SH-SY5Y (cell line): ENCODE measurements at regions not wholly inside any gene's neighbourhood (a gene's known extent, or its start where the extent isn't known, plus 50 kb on each side); places are given as distances from the start of the nearest gene placed in this dataset.

ENCODE experiments used
- GATA2 ChIP-seq: IDR thresholded peaks from 2 replicates; pipeline ENCODE4 v1.6.1; 2011; ENCODE audit warnings: mild to moderate bottlenecking, low read depth, low read length
- GATA3 ChIP-seq: IDR thresholded peaks from 2 replicates; pipeline ENCODE4 v1.6.1; 2011; ENCODE audit warnings: low read depth, mild to moderate bottlenecking, low read length, moderate library complexity

DNA sequence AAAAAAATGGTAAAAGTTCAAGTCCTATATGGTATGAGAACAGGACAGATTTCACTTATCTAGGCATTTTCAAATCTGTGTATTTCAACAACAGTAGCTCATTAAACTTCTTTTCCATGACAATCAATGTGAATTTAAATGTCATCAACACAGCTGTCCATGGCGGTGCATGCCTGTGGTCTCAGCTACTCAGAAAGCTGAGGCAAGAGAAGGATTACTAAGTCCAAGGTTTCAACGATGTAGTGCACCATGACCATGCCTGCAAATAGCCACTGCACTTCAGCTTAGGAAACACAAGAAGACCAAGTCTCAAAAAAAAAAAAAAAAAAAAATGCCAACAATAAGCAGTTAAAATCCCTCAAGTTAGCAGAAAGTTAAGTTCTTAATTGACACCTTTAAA lies 214.6 kb downstream of the C12orf50 start:
- no peak for TF ChIP-seq GATA3

DNA sequence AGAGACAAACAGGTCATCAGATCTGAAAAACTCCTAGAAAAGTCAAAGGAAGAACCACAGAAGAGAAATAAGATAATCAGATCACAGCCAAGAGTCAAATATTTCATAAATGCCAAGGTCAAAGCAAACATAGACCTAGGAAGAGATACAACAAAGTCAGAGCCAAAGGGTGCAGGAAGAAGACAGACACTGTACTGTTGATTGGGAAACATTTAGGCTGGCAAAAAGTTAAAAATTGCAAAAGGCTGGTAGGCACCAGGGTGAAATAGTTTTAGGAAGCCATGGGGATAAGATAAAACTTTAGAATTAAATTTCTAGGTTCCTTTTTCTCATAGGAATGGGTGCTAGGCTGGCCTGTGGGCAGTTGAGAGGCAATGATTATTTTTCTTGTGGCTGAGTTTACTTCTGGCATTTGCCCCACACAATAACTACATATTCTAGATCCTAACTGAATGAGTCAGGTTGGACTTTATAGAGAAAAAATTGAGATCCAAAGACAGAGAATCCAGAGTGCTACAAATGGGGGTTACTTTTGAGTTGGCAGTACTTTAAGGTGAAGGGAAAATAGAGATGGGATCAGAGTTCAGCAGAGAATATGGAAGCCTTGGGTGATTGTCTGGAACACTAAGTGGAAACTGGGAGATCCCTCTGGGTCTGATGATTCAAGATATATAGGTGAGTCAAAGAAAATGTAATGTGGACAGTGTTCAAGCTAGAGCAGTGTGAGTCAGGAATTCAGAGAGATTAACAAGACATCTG lies 215.5 kb downstream of the C12orf50 start:
- TF ChIP-seq GATA2 = no peak
- no peak for TF ChIP-seq GATA3

DNA sequence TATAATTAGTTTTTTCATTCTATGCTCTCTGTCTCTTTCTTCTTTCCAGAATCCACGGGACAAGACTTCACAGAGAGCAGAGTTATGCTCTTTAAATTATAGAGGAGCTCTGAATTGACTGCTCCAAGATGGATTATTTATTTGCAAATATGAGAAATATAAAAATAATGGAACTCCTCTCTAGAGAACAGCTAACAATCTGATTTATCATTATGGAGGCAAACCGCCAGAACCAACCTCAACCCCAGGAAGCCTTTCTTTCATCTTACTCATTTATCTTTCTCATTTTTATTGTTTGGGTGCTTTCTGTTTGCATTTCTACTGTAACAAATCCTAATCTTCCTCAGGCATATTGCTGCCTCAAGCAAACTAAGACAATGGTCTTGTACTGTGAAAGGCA lies 216.5 kb downstream of the C12orf50 start:
- TF ChIP-seq GATA3 (no peak), GATA2 (no peak)

DNA sequence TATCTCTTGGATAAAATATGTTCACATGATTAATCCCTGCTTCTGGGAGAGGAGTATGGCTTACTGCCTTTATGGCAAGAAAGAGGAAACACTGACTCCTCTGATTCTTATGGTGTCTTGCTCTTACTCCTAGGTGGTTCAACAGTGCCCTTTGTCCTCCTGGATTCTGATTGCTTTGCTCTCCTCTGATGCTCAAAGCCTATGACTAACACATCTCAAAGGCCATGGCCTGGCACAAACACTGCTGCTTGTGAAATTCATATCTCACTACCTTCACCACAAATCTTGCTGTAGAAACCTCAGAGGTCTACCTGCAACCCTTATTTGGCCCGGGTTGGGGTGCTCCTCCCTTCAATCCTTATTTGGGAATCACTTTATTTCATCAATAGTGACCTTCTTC lies 217.2 kb downstream of the C12orf50 start:
- no peak for TF ChIP-seq GATA2
- no peak for TF ChIP-seq GATA3

DNA sequence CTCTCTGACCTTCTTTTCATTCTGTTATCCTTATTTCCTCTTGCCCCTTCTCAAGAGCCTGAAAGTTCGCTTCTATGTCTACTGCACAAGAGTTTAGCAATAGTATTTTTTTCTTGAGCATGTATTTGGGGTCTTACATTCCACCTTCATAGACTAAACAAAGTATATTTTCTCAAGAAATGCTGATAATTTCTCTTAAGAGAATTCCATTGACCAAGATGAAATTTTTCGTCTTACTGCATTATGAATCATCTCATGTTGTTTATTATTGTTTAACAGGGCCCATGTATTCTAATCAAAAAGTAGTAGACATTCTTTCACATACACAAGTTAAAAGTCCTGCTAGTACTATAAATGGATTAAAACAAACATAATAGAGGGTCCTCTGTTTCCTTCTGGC lies 219.3 kb downstream of the C12orf50 start:
- no peak for TF ChIP-seq GATA2
- no peak for TF ChIP-seq GATA3

DNA sequence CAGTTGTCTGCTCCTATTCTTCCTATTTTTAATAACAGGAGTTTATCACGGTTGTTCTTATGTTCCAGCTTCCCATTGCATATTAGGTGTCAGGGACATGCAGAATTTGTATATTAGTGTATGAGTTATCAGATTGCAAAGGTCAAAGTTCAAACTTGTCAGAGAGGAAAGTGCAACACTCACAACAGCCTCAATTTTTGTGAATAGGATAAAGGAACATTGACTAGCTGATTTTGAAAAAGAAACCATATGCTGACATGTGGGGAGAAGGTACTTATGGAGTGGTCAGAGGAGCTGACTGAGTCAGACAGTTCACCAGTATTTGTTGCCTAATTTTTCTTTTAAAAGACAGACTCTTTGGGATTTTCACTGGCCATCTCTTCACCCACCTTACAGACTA lies 222.1 kb downstream of the C12orf50 start:
- TF ChIP-seq GATA2 = no peak
- TF ChIP-seq GATA3 = no peak

DNA sequence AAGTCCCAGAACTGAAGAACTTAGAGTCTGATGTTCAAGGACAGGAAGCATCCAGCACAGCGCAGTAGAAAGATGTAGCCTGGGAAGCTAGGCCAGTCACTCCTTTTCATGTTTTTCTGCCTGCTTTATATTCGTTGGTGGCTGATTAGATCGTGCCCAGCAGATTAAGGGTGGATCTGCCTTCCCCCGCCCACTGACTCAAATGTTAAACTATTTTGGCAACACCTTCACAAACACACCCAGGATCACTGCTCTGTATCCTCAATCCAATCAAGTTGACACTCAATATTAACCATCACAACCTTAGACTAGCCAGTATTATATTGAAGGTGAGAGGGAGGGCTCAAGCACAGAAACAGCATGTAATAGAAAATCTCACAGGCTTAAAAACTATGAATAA lies 222.9 kb downstream of the C12orf50 start:
- TF ChIP-seq GATA2 (no peak), GATA3 (no peak)

DNA sequence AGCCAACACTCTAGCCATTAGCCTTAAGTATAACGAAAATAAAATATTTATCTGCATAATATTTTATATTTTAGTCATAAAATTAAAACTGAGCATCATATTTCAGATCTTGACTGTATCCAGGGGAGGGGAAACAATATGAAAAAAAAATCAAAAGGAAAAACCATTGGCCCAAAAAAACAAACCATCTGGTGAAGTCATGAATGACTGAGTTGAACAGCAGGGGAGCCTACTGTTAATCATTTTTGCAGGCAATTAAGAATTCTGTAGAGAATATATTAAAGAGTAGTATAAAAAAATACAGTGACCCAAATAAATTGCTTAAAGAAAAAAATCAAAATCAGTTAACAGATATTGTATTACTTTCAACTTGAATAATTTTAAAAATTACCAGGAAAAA lies 224.8 kb downstream of the C12orf50 start:
- TF ChIP-seq GATA3 = no peak
- no peak for TF ChIP-seq GATA2

DNA sequence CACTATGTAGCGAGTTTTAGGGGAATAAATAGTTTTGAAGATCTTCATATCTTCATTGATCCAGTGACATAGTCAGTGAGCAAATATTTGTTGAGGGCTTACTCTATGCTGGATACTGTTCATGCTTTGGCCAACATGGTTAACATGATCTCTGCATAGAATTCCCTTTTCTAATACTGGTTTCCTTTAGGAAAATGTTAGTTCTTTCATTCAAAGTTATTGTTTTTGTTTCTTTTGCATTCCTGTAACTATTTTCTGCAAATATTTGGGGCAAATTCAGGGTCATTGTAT lies 226.5 kb downstream of the C12orf50 start:
- no peak for TF ChIP-seq GATA2
- TF ChIP-seq GATA3 = no peak

DNA sequence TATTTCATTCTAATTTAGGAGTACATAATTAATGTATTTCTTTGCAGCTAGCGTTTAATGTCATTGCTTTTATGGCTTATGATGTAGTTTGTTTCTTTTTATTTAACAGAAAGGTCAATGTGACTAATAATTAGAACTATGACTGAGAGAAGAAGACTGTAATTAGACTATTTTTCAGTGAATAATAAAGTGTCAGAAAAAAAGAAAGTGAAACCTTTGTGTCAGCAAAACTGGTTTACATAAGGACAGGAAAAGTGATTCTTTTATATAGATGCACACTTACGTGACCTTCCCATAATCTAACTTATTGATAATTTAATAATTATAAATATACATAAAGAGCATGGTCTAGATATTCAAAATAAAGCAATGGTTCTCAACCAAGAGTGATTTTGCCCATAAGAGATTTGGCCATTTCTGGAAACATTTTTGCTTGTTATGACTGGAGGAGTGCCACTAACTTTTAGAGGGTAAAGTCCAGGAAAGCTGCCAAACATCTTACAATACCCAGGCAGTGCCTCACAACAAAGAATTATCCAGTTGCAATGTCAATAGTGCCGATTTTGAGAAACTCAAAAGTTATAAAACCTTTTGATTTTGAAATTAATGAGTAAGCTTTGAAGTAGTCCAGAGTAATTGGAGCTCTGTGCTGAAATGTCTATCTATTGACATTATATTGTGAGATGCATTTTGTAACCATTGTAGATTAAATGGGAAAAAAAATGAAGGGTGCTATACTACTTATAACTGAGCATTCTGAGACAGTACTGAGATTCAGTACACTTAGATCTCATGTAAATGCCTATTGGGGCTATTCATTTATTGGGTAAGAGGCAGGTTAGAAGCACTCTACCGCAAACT lies 227.1 kb downstream of the C12orf50 start:
- TF ChIP-seq GATA3 = no peak
- TF ChIP-seq GATA2 = no peak

DNA sequence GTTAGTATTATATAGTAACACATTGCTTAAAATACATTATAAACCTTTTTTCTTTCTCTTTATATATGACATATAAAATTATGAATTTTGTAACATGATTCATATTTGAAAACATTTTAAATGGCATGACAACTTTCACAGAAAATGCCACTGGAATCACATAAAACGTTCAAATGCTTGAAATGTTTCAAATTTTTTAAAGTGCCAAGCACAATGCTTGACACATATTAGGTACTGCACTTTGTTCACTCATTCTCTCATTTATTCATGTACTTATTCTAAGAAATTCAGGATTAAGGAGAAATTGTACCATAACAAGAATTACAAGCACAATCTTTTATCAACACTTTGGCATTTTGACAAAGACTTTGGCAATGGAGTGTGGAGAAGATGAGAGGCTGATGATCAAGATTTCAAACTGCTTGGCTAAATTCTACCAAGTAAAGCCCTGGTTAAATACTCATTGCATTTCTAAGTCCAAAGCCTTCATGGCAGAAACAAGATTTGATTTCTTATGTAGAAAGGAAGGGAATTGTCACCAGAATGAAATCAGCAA lies 232.2 kb downstream of the C12orf50 start:
- TF ChIP-seq GATA2 (no peak), GATA3 (no peak)

DNA sequence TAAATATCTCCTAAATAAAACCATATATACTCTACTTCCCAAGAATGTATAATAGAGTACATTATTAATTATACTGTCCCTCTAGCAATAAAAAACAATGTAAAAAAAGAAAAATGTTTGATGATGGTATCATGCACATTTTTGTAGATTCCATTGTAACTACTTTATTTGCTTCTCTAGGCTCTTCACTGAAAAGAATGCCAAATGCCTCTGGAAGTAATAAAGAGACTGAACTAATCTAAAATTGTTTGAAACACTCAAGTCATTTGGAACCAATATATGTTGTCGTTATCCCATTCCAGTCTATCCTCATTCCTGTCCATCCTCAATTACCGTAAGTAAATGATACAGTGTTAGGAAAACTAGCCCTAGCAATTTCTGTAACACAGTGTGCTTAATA lies 233.6 kb downstream of the C12orf50 start:
- TF ChIP-seq GATA3 (no peak), GATA2 (no peak)

DNA sequence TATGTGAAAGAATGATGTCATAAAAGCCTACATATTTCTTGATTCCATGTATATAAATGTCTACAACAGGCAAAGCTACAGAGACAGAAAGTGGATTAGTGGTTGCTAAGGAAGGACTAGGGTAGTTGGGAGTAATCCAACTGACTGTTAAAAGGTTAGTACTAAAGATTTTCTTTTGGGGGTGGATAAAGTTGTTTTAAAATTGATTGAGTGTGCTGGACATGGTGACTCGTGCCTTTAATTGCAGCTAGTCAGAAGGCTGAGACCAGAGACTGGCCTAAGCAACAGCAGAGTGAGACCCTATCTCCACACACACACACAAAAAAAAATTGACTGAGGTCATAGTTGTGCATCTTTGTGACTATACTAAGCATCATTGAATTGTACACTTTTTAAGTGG lies 234.3 kb downstream of the C12orf50 start:
- TF ChIP-seq GATA2 (no peak), GATA3 (no peak)

DNA sequence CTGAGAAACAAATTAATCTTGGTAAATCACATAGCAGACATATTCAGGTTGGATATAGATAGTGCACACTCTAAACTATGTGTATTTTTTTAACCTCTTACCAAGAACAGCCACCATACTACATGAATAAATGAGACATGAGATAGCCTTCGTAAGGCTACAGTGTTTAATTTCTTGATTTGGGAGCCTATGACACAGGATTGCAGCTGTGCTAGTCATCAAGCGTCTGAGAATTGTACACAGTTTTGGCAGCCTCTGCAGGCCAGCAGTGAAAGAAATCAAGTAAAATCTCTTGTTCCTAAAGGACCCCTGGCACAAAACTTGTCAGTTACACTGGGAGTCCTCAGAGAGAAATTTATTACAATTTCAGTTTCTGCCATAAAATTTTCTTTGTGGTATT lies 236.1 kb downstream of the C12orf50 start:
- TF ChIP-seq GATA2 (no peak), GATA3 (no peak)

DNA sequence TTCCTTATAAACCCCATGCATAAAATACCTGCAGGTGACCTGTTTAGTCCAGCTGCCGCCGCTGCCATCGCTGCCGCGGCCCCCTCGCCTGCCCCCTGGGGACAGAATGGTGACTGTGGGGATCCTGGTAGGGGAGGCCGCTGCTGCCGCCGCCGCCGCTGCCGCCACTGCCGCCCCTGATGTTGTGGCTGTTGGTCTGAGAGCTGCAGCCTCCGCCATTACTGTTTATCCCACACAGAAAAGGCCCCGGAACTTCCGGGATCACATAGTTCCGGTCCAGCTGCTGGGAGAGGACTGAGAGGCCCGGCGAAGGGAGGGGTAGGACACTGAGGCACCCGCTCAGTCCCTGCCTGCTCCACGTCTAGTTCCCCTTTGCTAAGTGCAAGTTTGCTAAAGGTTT lies 244.9 kb downstream of the C12orf50 start:
- TF ChIP-seq GATA3 (no peak), GATA2 (no peak)

DNA sequence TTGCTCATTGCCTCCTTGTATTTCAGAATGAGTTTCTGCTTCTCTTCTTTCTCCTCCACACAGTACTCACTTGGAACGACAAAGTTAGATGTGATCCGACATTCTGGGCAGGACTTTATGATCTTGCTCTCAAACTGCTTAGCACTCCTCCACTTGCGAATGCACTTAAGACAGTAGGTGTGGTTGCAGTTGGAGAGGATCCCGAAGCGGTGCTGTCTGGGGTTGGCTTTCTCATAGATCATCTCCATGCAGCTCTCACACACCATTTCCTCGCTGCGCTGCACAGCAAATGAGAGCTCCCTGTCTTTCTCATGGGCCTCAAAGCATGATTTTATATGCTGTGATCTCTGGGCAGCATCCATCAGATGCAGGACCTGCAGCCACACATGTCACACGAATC lies 245.7 kb downstream of the C12orf50 start:
- no peak for TF ChIP-seq GATA2
- no peak for TF ChIP-seq GATA3
